NT2/D1 (cell line): ENCODE measurements at regions not wholly inside any gene's neighbourhood (a gene's known extent, or its start where the extent isn't known, plus 50 kb on each side); places are given as distances from the start of the nearest gene placed in this dataset.

Source experiments
- DNase-seq: peaks from one replicate; pipeline ENCODE4 v3.0.0-alpha.2; 2011; ENCODE audit warnings: low read depth, low spot score
- H3K27me3 ChIP-seq: 2 replicates; pipeline ENCODE4 v1.6.0; 2011; ENCODE audit warnings: mild to moderate bottlenecking; ENCODE audit not compliant: insufficient read length, insufficient read depth
- H3K36me3 ChIP-seq: 2 replicates; pipeline ENCODE4 v1.6.1; 2011; ENCODE audit warnings: mild to moderate bottlenecking, low read length, mixed read lengths; ENCODE audit not compliant: insufficient read depth, insufficient read length
- H3K4me1 ChIP-seq: 2 replicates; pipeline ENCODE4 v1.5.1; 2011; ENCODE audit not compliant: insufficient read depth, insufficient read length
- H3K4me3 ChIP-seq: 2 replicates; pipeline ENCODE4 v1.5.1; 2011; ENCODE audit warnings: low read depth; ENCODE audit not compliant: insufficient read length
- H3K9ac ChIP-seq: 2 replicates; pipeline ENCODE4 v1.6.0; 2011; ENCODE audit warnings: low read depth; ENCODE audit not compliant: insufficient read length
- H3K9me3 ChIP-seq: 2 replicates; pipeline ENCODE4 v1.5.1; 2011; ENCODE audit warnings: mild to moderate bottlenecking, low read length; ENCODE audit not compliant: insufficient read depth
- SUZ12 ChIP-seq: IDR thresholded peaks from 2 replicates; pipeline ENCODE4 v1.6.1; 2011; ENCODE audit not compliant: insufficient read length, insufficient read depth; ENCODE audit errors: extremely low read depth
- YY1 ChIP-seq: IDR thresholded peaks from 2 replicates; pipeline ENCODE4 v1.6.1; 2011; ENCODE audit not compliant: insufficient read length, insufficient read depth
- ZNF274 ChIP-seq: IDR thresholded peaks from 2 replicates; pipeline ENCODE4 v1.6.1; 2011; ENCODE audit warnings: mild to moderate bottlenecking, low read depth, low read length

GRCh38 chr5:5710471-5710870, 288.0 kb downstream of the ICE1 start:
- no peak overlapping the region for H3K9ac ChIP-seq
- H3K36me3 ChIP-seq: no peaks in the 10 kb centered on the region
- H3K4me1 ChIP-seq: no peaks in the 10 kb centered on the region
- no peak overlapping the region for H3K4me3 ChIP-seq
- no peak for DNase-seq
- H3K9me3 ChIP-seq: peaks cover 20% of the 10 kb centered on the region; the same call in 1 of the 2 replicates
- TF ChIP-seq SUZ12 (no peak), YY1 (no peak), ZNF274 (no peak)
- H3K27me3 ChIP-seq: no peaks in the 10 kb centered on the region

- no peaks in the 10 kb centered on the region for H3K36me3 ChIP-seq
- TF ChIP-seq YY1 (no peak), SUZ12 (no peak), ZNF274 (no peak)
- no peaks in the 10 kb centered on the region for H3K4me1 ChIP-seq
- H3K27me3 ChIP-seq: no peaks in the 10 kb centered on the region
- H3K9ac ChIP-seq: no peak overlapping the region
- DNase-seq: no peak
- peaks cover 20% of the 10 kb centered on the region; the same call in 1 of the 2 replicates for H3K9me3 ChIP-seq
- no peak overlapping the region for H3K4me3 ChIP-seq
Observed at GRCh38 chr5:5708367-5708919, 286.0 kb downstream of the ICE1 start.

GRCh38 chr5:5705010-5705409, 282.5 kb downstream of the ICE1 start:
- Histone ChIP-seq H3K4me3 (no peak overlapping the region), H3K27me3 (no peaks in the 10 kb centered on the region), H3K9ac (no peak overlapping the region), H3K9me3 (peaks cover 21% of the 10 kb centered on the region; the same call in 1 of the 2 replicates), H3K36me3 (no peaks in the 10 kb centered on the region), H3K4me1 (no peaks in the 10 kb centered on the region)
- no peak for DNase-seq
- TF ChIP-seq SUZ12: no peak
- TF ChIP-seq YY1: no peak
- TF ChIP-seq ZNF274: no peak

GRCh38 chr5:5704352-5704751, 281.9 kb downstream of the ICE1 start:
- H3K9me3 ChIP-seq: peaks cover 21% of the 10 kb centered on the region; the same call in 1 of the 2 replicates
- H3K9ac ChIP-seq: no peak overlapping the region
- H3K4me3 ChIP-seq: no peak overlapping the region
- no peaks in the 10 kb centered on the region for H3K27me3 ChIP-seq
- H3K4me1 ChIP-seq: no peaks in the 10 kb centered on the region
- DNase-seq: no peak
- no peak for TF ChIP-seq SUZ12
- no peak for TF ChIP-seq ZNF274
- TF ChIP-seq YY1: no peak
- H3K36me3 ChIP-seq: no peaks in the 10 kb centered on the region

GRCh38 chr5:5702934-5703333, 280.5 kb downstream of the ICE1 start:
- H3K9ac ChIP-seq: no peak overlapping the region
- DNase-seq: no peak
- no peak overlapping the region for H3K4me3 ChIP-seq
- no peaks in the 10 kb centered on the region for H3K4me1 ChIP-seq
- TF ChIP-seq ZNF274 (no peak), SUZ12 (no peak), YY1 (no peak)
- H3K36me3 ChIP-seq: no peaks in the 10 kb centered on the region
- no peaks in the 10 kb centered on the region for H3K27me3 ChIP-seq
- peaks cover 17% of the 10 kb centered on the region; the same call in 1 of the 2 replicates for H3K9me3 ChIP-seq

- no peak for DNase-seq
- no peaks in the 10 kb centered on the region for H3K4me1 ChIP-seq
Observed at GRCh38 chr5:5700549-5700948, 278.1 kb downstream of the ICE1 start.

GRCh38 chr5:5699062-5699461, 276.6 kb downstream of the ICE1 start:
- DNase-seq: no peak
- no peak for TF ChIP-seq YY1
- TF ChIP-seq SUZ12: no peak
- TF ChIP-seq ZNF274: no peak

More at GRCh38 chr5:5700549-5700948, 278.1 kb downstream of the ICE1 start:
- Histone ChIP-seq H3K4me3 (no peak overlapping the region), H3K27me3 (no peaks in the 10 kb centered on the region), H3K36me3 (no peaks in the 10 kb centered on the region), H3K9ac (no peak overlapping the region), H3K9me3 (peaks cover 29% of the 10 kb centered on the region)
- no peak for TF ChIP-seq ZNF274
- no peak for TF ChIP-seq SUZ12
- TF ChIP-seq YY1: no peak

More at GRCh38 chr5:5699062-5699461, 276.6 kb downstream of the ICE1 start:
- peaks cover 2% of the 10 kb centered on the region for H3K4me1 ChIP-seq
- no peak overlapping the region for H3K9ac ChIP-seq
- no peaks in the 10 kb centered on the region for H3K36me3 ChIP-seq
- H3K27me3 ChIP-seq: no peaks in the 10 kb centered on the region
- H3K9me3 ChIP-seq: peaks cover 29% of the 10 kb centered on the region
- H3K4me3 ChIP-seq: no peak overlapping the region
